Epidermal melanocyte (primary cell): ENCODE measurements at regions not wholly inside any gene's neighbourhood (a gene's known extent, or its start where the extent isn't known, plus 50 kb on each side); places are given as distances from the start of the nearest gene placed in this dataset.

Experiments used
- DNase-seq: peaks from one replicate; pipeline ENCODE4 v3.0.0; 2011; ENCODE audit warnings: low spot score; ENCODE audit not compliant: insufficient read length

- DNase-seq = no peak
Observed at GRCh38 chr4:35538807-35539206, 705.5 kb downstream of the ARAP2 start.

- no peak for DNase-seq
Observed at GRCh38 chr4:35539404-35540055, 704.8 kb downstream of the ARAP2 start.

GRCh38 chr4:35541146-35541887 lies 703.0 kb downstream of the ARAP2 start:
- no peak for DNase-seq

- no peak for DNase-seq
Observed at GRCh38 chr4:35541888-35542213, 702.5 kb downstream of the ARAP2 start.

GRCh38 chr4:35548921-35549320 lies 695.4 kb downstream of the ARAP2 start:
- no peak for DNase-seq

GRCh38 chr4:35556387-35556786 lies 687.9 kb downstream of the ARAP2 start:
- DNase-seq = no peak

GRCh38 chr4:35559559-35560365 lies 684.6 kb downstream of the ARAP2 start:
- DNase-seq = no peak

GRCh38 chr4:35562861-35563260 lies 681.5 kb downstream of the ARAP2 start:
- DNase-seq = no peak

GRCh38 chr4:35565640-35566039 lies 678.7 kb downstream of the ARAP2 start:
- no peak for DNase-seq

- no peak for DNase-seq
Observed at GRCh38 chr4:35591035-35591434, 653.3 kb downstream of the ARAP2 start.

- no peak for DNase-seq
Observed at GRCh38 chr4:35604252-35604651, 640.1 kb downstream of the ARAP2 start.

- no peak for DNase-seq
Observed at GRCh38 chr4:35604724-35605123, 639.6 kb downstream of the ARAP2 start.

- DNase-seq = no peak
Observed at GRCh38 chr4:35608205-35608604, 636.1 kb downstream of the ARAP2 start.

- no peak for DNase-seq
Observed at GRCh38 chr4:35614120-35614519, 630.2 kb downstream of the ARAP2 start.

GRCh38 chr4:35639929-35640328 lies 604.4 kb downstream of the ARAP2 start:
- no peak for DNase-seq

GRCh38 chr4:35643661-35644060 lies 600.7 kb downstream of the ARAP2 start:
- no peak for DNase-seq

GRCh38 chr4:35644591-35644990 lies 599.7 kb downstream of the ARAP2 start:
- no peak for DNase-seq

GRCh38 chr4:35649011-35649410 lies 595.3 kb downstream of the ARAP2 start:
- DNase-seq = no peak

- no peak for DNase-seq
Observed at GRCh38 chr4:35649778-35650177, 594.5 kb downstream of the ARAP2 start.

- DNase-seq = no peak
Observed at GRCh38 chr4:35652197-35652596, 592.1 kb downstream of the ARAP2 start.

- DNase-seq = no peak
Observed at GRCh38 chr4:35653451-35653850, 590.9 kb downstream of the ARAP2 start.

GRCh38 chr4:35673137-35673536 lies 571.2 kb downstream of the ARAP2 start:
- no peak for DNase-seq
